OCI-M2 (cell line): ENCODE measurements at regions not wholly inside any gene's neighbourhood (a gene's known extent, or its start where the extent isn't known, plus 50 kb on each side); places are given as distances from the start of the nearest gene placed in this dataset.

Source experiments
- DNase-seq: peaks from one replicate; lab custom pipeline; 2025; ENCODE audit not compliant: unreplicated experiment; lab: John Stamatoyannopoulos, UW

GRCh38 chr13:29934531-29935308 lies 84.3 kb upstream of the UBL3 start:
- DNase-seq = no peak

- DNase-seq = no peak
These were observed 83.0 kb upstream of the UBL3 start for GRCh38 chr13:29933401-29933800.

- DNase-seq = no peak
These were observed 81.3 kb upstream of the UBL3 start for GRCh38 chr13:29931696-29932095.

- no peak for DNase-seq
These were observed 78.8 kb upstream of the UBL3 start for GRCh38 chr13:29929062-29929847.

- DNase-seq = no peak
These were observed 75.7 kb upstream of the UBL3 start for GRCh38 chr13:29926098-29926476.

GRCh38 chr13:29925457-29926097 lies 75.2 kb upstream of the UBL3 start:
- no peak for DNase-seq

- no peak for DNase-seq
These were observed 74.3 kb upstream of the UBL3 start for GRCh38 chr13:29924482-29925350.

- DNase-seq = no peak
These were observed 73.4 kb upstream of the UBL3 start for GRCh38 chr13:29923554-29924481.

- DNase-seq = no peak
These were observed 72.5 kb upstream of the UBL3 start for GRCh38 chr13:29922896-29923295.

- DNase-seq = no peak
These were observed 71.9 kb upstream of the UBL3 start for GRCh38 chr13:29922281-29922821.

- no peak for DNase-seq
These were observed 71.1 kb upstream of the UBL3 start for GRCh38 chr13:29921542-29921941.

GRCh38 chr13:29920025-29920643 lies 69.7 kb upstream of the UBL3 start:
- no peak for DNase-seq

GRCh38 chr13:29918845-29919244 lies 68.4 kb upstream of the UBL3 start:
- DNase-seq = no peak

- no peak for DNase-seq
These were observed 67.2 kb upstream of the UBL3 start for GRCh38 chr13:29917650-29918049.

- DNase-seq = no peak
These were observed 64.2 kb upstream of the UBL3 start for GRCh38 chr13:29914581-29914980.

- DNase-seq = no peak
These were observed 61.5 kb upstream of the UBL3 start for GRCh38 chr13:29911781-29912418.

- no peak for DNase-seq
These were observed 59.7 kb upstream of the UBL3 start for GRCh38 chr13:29909975-29910674.

GRCh38 chr13:29909081-29909730 lies 58.8 kb upstream of the UBL3 start:
- DNase-seq = no peak
